Fibroblast of lung (primary cell): ENCODE measurements at regions not wholly inside any gene's neighbourhood (a gene's known extent, or its start where the extent isn't known, plus 50 kb on each side); places are given as distances from the start of the nearest gene placed in this dataset.

ENCODE experiments used
- EZH2 ChIP-seq: IDR thresholded peaks from 2 replicates; pipeline ENCODE4 v1.5.1; 2012; ENCODE audit warnings: low read length, control low read depth, mild to moderate bottlenecking; ENCODE audit errors: missing control alignments
- TF ChIP-seq, protein P1 (sequence below), 2 donors: IDR thresholded peaks in 1 of 2; conservative IDR thresholded peaks in 1 of 2; 1 replicate in 1 of 2; 2 replicates in 1 of 2; pipeline ENCODE4 v1.5.1; 2011 to 2012; ENCODE audit warnings: low read length in 2 of 2, control low read depth in 1 of 2, inconsistent platforms in 1 of 2, low read depth in 1 of 2, mild to moderate bottlenecking in 1 of 2

GRCh38 chr16:76768948-76769347, 422.0 kb upstream of the MON1B start:
- TF ChIP-seq, protein P1, sequence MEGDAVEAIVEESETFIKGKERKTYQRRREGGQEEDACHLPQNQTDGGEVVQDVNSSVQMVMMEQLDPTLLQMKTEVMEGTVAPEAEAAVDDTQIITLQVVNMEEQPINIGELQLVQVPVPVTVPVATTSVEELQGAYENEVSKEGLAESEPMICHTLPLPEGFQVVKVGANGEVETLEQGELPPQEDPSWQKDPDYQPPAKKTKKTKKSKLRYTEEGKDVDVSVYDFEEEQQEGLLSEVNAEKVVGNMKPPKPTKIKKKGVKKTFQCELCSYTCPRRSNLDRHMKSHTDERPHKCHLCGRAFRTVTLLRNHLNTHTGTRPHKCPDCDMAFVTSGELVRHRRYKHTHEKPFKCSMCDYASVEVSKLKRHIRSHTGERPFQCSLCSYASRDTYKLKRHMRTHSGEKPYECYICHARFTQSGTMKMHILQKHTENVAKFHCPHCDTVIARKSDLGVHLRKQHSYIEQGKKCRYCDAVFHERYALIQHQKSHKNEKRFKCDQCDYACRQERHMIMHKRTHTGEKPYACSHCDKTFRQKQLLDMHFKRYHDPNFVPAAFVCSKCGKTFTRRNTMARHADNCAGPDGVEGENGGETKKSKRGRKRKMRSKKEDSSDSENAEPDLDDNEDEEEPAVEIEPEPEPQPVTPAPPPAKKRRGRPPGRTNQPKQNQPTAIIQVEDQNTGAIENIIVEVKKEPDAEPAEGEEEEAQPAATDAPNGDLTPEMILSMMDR (conservative IDR thresholded peaks at IDR 0.05 in 1 of 2, IDR thresholded peaks at IDR 0.05 in 1 of 2; ENCODE audit: low read depth in 1 of 2, low read length in 2 of 2): no peak
- no peak for TF ChIP-seq EZH2
